ENCODE measurements at regions not wholly inside any gene's neighbourhood (a gene's known extent, or its start where the extent isn't known, plus 50 kb on each side); places are given as distances from the start of the nearest gene placed in this dataset.

DNA sequence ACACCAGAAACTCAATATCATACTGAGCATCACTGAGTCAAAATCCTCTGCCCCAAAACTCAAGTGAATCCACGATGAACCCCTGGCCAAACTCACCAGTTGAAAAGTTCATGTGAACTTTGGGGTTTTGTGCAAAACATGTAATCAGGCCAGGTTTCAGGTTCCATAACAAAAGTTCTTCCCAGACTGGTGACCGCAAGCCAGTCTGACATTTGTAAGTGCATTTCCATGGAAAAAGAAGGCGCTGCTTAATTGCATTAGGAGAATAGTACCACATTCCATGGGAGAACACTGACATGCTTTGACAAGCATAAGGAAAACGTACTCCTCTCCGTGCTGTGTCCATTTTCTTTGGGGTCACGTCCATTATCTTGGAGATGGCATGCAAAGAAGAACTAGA, 567.0 kb downstream of the BNC2 start:
- TF ChIP-seq, protein P1, sequence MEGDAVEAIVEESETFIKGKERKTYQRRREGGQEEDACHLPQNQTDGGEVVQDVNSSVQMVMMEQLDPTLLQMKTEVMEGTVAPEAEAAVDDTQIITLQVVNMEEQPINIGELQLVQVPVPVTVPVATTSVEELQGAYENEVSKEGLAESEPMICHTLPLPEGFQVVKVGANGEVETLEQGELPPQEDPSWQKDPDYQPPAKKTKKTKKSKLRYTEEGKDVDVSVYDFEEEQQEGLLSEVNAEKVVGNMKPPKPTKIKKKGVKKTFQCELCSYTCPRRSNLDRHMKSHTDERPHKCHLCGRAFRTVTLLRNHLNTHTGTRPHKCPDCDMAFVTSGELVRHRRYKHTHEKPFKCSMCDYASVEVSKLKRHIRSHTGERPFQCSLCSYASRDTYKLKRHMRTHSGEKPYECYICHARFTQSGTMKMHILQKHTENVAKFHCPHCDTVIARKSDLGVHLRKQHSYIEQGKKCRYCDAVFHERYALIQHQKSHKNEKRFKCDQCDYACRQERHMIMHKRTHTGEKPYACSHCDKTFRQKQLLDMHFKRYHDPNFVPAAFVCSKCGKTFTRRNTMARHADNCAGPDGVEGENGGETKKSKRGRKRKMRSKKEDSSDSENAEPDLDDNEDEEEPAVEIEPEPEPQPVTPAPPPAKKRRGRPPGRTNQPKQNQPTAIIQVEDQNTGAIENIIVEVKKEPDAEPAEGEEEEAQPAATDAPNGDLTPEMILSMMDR (conservative IDR thresholded peaks at IDR 0.05) = no peak
- Mint-ChIP-seq H3K4me3 (no peak overlapping the region), H3K27ac (ENCODE audit: unreplicated experiment) (peak overlapping the region; percentile 90), H3K4me1 (peaks cover 27% of the 10 kb centered on the region), H3K36me3 (ENCODE audit: low read depth) (peaks cover 4% of the 10 kb centered on the region), H3K9me3 (peaks cover 10% of the 10 kb centered on the region), H3K27me3 (ENCODE audit: low read depth) (no peaks in the 10 kb centered on the region)
- DNase-seq (ENCODE audit: low read depth, low spot score) = no peak

- peaks cover 10% of the 10 kb centered on the region for H3K9me3 Mint-ChIP-seq
- TF ChIP-seq, protein P1 (conservative IDR thresholded peaks at IDR 0.05) = no peak
- peak overlapping the region; percentile 27 for H3K4me3 Mint-ChIP-seq
- no peak for DNase-seq (ENCODE audit: low read depth, low spot score)
- peak overlapping the region; percentile 90 for H3K27ac Mint-ChIP-seq (ENCODE audit: unreplicated experiment)
- H3K27me3 Mint-ChIP-seq (ENCODE audit: low read depth) = no peaks in the 10 kb centered on the region
- peaks cover 33% of the 10 kb centered on the region for H3K4me1 Mint-ChIP-seq
- H3K36me3 Mint-ChIP-seq (ENCODE audit: low read depth) = no peaks in the 10 kb centered on the region
Measured at GRCh38 chr9:16304301-16304700, 566.2 kb downstream of the BNC2 start.

DNA sequence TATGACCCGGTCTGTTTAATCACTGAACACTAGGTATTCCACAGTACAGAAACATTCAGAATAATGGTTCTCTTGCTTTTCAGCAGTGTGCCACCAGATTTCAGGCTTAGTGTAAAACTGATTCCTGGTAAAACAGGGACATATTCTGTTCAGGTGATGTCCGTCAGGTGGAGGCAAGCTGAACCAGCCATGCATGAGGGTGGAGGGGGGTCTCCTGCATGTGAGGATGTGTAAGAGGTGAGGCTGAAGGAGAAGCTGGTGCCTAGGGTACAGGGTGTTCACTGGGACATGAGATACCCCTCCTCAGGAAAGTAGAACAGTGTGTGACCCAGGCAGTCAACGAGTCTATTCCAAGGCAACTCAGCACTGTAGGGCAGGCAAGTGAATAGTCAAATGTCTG, 563.9 kb downstream of the BNC2 start:
- Mint-ChIP-seq H3K27me3 (ENCODE audit: low read depth) (no peaks in the 10 kb centered on the region), H3K4me3 (no peak overlapping the region), H3K9me3 (peaks cover 10% of the 10 kb centered on the region), H3K27ac (ENCODE audit: unreplicated experiment) (peak overlapping the region; percentile 83), H3K36me3 (ENCODE audit: low read depth) (no peaks in the 10 kb centered on the region), H3K4me1 (peaks cover 52% of the 10 kb centered on the region)
- DNase-seq (ENCODE audit: low read depth, low spot score) = no peak
- TF ChIP-seq, protein P1 (conservative IDR thresholded peaks at IDR 0.05) = no peak

DNA sequence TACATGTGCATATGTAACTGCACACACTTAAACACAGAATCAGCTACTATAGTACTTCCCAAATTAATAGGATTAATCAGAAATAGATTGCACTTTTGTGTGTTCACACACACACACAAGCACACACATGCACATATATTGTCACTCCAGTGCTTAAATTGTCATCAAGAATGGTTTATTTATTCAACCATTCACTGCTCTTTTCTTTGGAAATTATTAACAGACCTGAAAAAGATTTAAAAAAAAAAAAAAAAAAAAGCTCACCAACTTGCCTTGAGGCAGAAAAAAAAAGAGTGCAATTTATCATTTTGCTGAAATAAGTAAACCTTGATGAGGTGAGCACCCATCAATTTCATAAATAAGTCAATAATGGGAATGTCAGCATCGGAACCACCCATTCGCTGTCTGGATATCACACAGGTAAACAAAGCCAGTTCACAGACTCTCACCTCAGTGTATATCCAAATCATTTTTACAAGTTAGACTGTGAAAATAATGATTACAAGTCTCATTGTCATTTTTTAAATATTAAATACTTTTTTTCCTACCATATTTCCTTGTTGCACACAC, 562.8 kb downstream of the BNC2 start:
- Mint-ChIP-seq H3K4me3 (no peak overlapping the region), H3K4me1 (peaks cover 52% of the 10 kb centered on the region), H3K27ac (ENCODE audit: unreplicated experiment) (no peak overlapping the region), H3K36me3 (ENCODE audit: low read depth) (no peaks in the 10 kb centered on the region), H3K9me3 (peaks cover 12% of the 10 kb centered on the region), H3K27me3 (ENCODE audit: low read depth) (no peaks in the 10 kb centered on the region)
- DNase-seq (ENCODE audit: low read depth, low spot score) = no peak
- TF ChIP-seq, protein P1 (conservative IDR thresholded peaks at IDR 0.05) = no peak

- Mint-ChIP-seq H3K36me3 (ENCODE audit: low read depth) (no peaks in the 10 kb centered on the region), H3K27me3 (ENCODE audit: low read depth) (no peaks in the 10 kb centered on the region), H3K27ac (ENCODE audit: unreplicated experiment) (no peak overlapping the region), H3K4me1 (peaks cover 45% of the 10 kb centered on the region), H3K4me3 (no peak overlapping the region), H3K9me3 (peaks cover 12% of the 10 kb centered on the region)
- TF ChIP-seq, protein P1 (conservative IDR thresholded peaks at IDR 0.05) = no peak
- DNase-seq (ENCODE audit: low read depth, low spot score) = no peak
Measured at GRCh38 chr9:16308645-16309044, 561.8 kb downstream of the BNC2 start.

All from neural crest cell (in vitro differentiated cells).